ENCODE measurements at regions not wholly inside any gene's neighbourhood (a gene's known extent, or its start where the extent isn't known, plus 50 kb on each side); places are given as distances from the start of the nearest gene placed in this dataset.

DNA sequence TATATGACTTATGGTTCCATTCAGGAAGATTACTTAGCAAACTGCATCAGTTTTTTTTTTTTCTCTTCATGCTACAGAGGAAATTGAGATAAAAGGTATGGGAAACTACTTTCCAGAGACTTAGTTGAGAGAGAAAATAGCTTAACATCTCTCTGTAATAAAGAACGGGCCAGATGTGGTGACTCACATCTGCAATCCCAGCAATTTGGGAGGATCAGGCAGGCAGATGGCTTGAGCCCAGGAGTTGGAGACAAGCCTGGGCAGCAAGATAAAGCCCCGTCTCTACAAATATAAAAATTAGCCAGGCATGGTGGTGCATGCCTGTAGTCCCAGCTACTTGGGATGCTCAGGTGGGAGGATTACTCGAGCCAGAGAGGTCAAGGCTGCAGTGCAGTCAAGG lies 271.2 kb upstream of the TENM3 start:
- DNase-seq, result no peak

- no peak for DNase-seq
Observed at GRCh38 chr4:181976764-181977163, 266.4 kb upstream of the TENM3 start.

GRCh38 chr4:181982437-181982836 lies 260.8 kb upstream of the TENM3 start:
- no peak for DNase-seq

DNA sequence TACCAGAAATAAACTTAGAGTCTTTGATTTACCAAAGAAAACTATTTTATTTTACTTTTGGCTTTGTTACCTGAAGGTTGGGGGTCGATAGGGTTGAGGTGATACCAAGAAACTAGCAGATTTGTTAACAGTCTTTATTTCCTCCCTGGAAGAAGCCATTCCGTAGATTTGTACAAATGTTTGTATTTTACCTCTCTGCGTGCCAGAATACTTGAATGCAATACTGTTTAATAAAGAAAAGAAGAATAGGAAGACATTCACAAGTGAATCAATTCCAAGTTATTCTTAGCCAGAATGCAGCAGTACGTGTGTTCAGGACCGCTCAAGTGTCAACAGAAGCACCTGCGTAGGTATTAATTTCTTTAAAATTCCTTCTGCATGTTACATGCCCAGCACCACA lies 260.3 kb upstream of the TENM3 start:
- no peak for DNase-seq

- no peak for DNase-seq
Observed at GRCh38 chr4:181987392-181987791, 255.8 kb upstream of the TENM3 start.

GRCh38 chr4:181989071-181989470 lies 254.1 kb upstream of the TENM3 start:
- DNase-seq, result no peak

GRCh38 chr4:181991369-181992108 lies 251.7 kb upstream of the TENM3 start:
- DNase-seq, result no peak

GRCh38 chr4:181998398-181999295 lies 244.6 kb upstream of the TENM3 start:
- DNase-seq, result no peak

DNA sequence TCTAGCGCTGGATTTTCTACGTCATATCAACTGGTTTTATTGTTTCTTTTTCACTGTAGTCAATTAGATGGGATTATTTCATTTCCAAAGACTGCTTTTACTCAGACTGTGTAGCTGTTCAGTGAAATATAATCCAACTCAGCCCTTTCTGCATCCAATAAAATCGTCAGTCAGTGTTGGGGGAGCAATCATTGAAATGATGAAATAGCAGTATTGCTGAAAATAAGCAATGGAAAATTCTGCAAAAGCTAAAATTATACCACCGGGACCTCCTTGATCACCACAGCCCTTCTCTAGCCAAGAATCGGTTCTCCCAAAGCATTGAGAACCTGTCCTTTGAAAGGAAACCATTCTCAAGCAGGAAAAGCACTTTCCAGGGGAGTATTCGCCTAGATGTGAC lies 243.1 kb upstream of the TENM3 start:
- no peak for DNase-seq

- no peak for DNase-seq
Observed at GRCh38 chr4:182010876-182011275, 232.3 kb upstream of the TENM3 start.

DNA sequence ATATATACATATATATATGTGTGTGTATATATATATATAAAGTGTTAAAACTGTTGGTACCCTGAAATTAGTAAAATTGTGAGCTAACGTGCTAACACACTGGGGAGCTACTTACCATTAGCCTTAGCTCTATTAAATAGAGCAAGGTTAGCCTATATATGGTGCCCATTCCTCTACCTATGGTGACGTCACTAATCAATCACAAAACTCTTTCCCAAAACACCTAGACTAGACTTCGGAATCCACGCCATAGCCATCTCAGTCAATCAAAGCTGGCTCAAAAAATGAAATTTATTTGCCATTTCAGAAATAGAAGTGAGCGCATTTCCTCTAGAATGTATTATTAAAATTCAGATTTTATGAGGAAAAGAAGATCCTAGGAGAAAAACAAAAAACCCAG lies 229.0 kb upstream of the TENM3 start:
- no peak for DNase-seq

DNA sequence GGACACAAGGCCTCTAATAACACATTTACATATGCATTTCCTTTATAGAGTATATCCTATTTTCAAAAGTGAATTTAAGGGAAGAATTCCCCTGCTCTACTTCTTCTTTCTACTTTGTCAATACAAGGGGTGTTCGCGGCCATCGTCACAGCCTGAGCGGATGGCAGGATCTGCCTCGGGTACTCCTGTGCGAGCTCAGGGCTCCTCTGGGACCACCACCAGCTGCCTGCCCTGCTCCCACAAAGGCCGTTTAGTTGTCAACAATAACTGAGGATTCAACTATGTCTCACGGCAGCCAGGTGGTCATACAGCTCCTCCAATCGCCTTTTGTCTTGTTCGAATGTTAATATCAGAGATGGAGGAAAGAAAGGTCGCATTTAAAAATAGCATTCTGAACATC lies 228.2 kb upstream of the TENM3 start:
- DNase-seq, result no peak

DNA sequence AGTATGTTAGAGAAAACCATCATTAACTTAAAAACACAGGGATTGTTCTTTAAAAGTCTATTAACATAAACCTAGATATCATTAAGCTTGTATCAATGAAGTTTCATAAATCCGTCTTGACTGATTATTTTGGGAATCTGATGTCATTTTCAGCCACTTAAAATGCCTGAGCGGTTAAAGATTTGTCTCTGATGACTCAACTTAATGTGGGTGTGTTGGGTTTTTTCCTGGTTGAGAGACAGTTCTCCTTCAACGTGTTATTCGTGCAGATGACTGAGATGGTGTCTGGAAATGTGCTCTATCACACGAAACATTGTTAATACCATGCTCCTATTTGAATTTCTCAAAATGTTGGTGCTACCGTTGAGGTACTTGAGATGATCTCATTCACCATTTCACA lies 227.3 kb upstream of the TENM3 start:
- no peak for DNase-seq

DNA sequence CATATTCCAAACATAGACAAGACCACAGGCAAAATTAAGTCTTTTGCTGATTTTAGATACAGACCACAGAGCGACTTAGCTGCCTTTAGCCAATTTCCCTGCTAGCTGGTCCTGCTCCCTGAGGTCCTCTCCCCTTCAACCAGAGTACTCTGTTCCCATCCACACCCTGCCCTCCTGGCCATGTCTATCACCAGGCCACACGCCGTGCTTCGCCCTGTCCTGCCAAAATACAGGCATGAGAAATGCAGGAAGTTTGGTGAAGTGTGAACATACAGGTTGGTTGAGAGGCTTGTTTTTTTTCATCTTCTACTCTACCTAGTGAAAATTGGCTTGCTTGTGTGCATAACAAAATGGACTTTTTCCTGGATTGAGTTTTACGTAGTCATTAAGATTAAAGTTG lies 226.2 kb upstream of the TENM3 start:
- DNase-seq, result no peak

DNA sequence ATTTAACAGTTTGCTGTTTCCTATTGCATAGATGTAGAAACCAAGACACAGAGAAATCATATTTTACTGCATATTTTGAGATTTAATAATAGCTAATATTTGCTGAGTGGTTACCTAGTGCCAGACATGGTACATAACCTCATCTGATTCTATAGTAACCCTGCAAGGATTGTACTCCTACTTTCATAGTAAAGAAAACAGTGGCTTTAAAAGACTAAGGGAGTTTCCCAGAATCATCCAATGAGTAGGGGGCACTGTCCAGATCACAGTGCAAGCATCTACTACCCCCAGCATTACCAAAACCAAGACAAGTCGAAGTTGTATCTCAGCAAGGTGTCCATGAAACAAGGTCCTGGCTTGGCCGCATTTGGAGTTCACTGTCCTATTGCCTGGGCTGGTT lies 224.5 kb upstream of the TENM3 start:
- DNase-seq, result no peak

DNA sequence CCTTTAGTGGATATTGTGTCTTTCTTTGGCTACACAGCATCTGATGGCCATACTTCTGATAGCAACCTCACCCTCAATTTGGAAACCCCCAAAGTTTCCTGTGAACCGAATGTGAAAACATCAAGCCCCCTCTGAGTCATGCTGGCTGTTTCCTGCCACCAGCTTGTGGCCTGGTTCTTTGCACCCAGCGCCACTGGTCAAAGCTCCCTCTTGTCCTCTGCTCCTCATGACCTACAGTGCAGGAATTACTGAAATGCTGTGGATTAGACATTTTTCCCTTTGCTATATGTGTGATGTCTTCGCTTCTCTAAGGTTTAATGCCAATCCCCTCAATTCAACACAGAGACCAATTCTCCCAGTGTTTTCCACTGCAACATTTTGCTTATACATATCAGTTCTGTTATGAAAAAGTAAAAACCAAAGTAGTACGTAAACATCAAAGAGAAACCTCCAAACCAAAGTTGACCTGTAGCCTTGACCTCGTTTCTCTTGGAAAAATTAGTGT lies 224.0 kb upstream of the TENM3 start:
- no peak for DNase-seq

DNA sequence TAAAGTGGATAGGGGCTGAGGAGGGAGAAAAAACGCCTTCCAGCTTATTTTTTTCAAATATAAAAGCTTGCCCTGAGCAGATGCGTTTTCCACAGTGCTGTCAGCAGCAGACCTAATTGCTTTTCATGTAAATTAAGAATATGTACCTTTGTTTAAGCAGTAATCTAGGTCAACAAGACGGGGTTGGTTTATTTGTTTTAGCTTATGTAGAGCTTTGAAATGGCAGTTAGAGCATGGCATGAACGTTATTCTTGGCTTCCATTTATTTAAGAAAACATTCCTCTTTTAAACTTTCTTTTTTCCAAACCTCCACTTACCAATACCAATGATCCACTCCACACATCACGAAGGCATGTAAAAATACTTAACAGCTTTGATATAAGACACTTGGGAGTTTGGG lies 220.3 kb upstream of the TENM3 start:
- DNase-seq, result no peak

GRCh38 chr4:182023469-182023868 lies 219.7 kb upstream of the TENM3 start:
- no peak for DNase-seq

DNA sequence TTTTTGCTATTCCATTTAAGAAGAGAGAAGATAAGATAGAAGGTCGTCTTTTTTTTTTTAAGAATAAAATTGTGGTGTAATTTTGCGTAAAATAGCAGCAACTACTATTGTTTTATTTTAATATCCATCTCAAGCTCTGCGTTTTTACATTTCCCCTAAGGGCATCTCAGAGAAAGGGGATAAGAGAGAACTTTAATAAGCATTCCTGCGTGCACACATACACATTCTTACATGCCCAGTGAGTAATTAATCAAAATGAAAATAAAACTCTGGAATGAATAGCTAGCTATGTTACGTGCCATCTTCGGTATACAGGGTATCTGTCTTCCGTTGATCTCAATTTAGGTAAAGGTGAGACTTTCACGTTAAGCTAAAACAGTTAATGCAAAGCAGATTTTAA lies 200.3 kb upstream of the TENM3 start:
- no peak for DNase-seq

DNA sequence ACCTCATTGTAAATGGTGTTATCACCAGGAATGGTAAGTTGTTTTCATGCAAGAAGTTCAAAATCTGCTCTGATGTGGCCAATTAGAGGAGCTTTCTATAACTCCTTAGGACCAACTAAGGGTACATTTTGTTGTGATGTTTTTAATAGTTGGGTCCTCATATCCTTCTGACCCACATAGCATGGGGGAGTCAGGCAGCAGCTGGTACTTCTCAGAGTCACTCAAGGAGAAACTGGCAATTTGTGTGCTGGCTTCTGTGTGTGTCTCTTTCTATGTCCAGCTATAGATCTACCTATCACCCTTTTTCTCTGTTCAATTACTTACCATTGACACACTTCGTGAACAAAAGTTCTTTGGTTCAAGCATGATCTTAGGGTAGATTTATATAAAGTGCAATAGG lies 194.3 kb upstream of the TENM3 start:
- DNase-seq, result no peak

GRCh38 chr4:182056866-182057265 lies 186.3 kb upstream of the TENM3 start:
- no peak for DNase-seq

DNA sequence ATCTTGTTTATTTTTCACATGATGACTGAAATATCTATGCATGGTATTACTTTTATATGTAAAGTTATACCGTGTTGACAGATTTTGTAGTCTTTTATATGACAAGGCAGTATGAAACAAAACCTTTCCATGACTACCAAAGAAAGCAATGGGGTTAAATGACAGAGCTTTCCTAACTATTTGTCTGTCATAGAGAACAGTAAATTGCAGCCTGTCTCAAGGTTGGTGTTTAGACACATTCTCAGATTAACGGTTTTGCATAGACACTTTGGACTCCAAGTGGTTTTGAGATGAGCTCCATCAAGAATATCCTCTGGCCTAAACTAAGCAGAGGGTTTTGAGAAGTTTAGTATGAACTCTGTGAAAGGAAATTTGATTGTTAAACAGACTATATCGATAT lies 180.7 kb upstream of the TENM3 start:
- no peak for DNase-seq

DNA sequence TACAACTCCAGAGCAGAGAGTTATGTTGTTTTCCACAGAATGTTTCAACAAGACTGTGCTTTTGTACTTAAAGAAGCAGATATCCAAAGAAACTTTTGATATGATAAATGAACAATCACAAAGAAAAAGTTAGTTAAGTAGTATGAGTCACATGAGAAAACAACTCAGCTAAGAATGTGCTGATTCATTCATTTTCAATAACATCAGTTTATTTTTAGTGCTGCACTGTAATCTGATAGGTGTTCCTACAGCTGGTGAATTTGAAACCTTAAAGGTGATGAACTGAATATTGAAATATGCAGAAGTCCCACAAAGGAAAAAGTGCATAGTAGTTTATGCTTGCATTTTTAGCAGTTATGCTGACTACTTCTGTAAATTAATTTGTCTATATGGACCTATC lies 180.3 kb upstream of the TENM3 start:
- no peak for DNase-seq

GRCh38 chr4:182063651-182064050 lies 179.6 kb upstream of the TENM3 start:
- DNase-seq, result no peak
